PFSK-1 (cell line): ENCODE measurements at regions not wholly inside any gene's neighbourhood (a gene's known extent, or its start where the extent isn't known, plus 50 kb on each side); places are given as distances from the start of the nearest gene placed in this dataset.

ENCODE experiments used
- FOXP2 ChIP-seq: optimal IDR thresholded peaks from 2 replicates; pipeline ENCODE3; 2011; ENCODE audit warnings: borderline replicate concordance, control low read depth, inconsistent platforms; ENCODE audit not compliant: insufficient read depth; ENCODE audit errors: extremely low read length, extremely low read depth
- POLR2AphosphoS5 ChIP-seq: IDR thresholded peaks from 2 replicates; pipeline ENCODE4 v1.6.1; 2012; ENCODE audit warnings: low read depth, mild to moderate bottlenecking, control low read depth, low read length, moderate library complexity
- SIN3A ChIP-seq: IDR thresholded peaks from 2 replicates; pipeline ENCODE4 v1.6.1; 2012; ENCODE audit warnings: mild to moderate bottlenecking, low read length, moderate library complexity, borderline replicate concordance; ENCODE audit not compliant: insufficient read depth
- TAF1 ChIP-seq: IDR thresholded peaks from 2 replicates; pipeline ENCODE4 v1.6.1; 2012; ENCODE audit warnings: low read length, control low read depth, borderline replicate concordance; ENCODE audit not compliant: insufficient read depth
- TF ChIP-seq, protein P1 (sequence below), 2 experiments: IDR thresholded peaks; 2 replicates each; pipeline versions ENCODE4 v1.6.1 to v1.8.0; 2011 to 2012; ENCODE audit warnings: low read depth in 2 of 2, low read length in 2 of 2, control low read depth in 1 of 2, inconsistent platforms in 1 of 2, mild to moderate bottlenecking in 1 of 2, moderate library complexity in 1 of 2; ENCODE audit not compliant: insufficient read depth in 1 of 2

DNA sequence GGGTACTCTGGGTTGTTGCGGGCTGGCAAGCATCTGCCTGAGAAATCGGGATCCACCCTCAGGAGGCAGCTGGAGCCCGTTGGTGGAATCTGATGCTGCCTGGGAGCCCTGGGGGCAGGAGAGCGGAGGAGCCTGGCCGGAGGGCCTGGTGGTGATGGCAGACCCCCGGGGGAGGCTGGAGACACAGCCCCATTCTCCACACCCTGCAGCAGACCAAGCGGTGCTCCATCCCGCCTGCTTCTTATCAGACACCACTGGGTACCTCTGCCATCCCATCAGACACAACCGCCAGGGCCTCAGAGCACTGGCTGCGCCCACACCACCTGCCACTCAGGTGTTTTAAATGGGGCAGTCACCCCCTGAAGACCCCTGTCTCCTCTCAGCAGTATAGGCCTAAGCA lies 103.9 kb downstream of the RBFOX3 start:
- no peak for TF ChIP-seq FOXP2
- TF ChIP-seq POLR2AphosphoS5 = no peak
- no peak for TF ChIP-seq TAF1
- TF ChIP-seq, protein P1, sequence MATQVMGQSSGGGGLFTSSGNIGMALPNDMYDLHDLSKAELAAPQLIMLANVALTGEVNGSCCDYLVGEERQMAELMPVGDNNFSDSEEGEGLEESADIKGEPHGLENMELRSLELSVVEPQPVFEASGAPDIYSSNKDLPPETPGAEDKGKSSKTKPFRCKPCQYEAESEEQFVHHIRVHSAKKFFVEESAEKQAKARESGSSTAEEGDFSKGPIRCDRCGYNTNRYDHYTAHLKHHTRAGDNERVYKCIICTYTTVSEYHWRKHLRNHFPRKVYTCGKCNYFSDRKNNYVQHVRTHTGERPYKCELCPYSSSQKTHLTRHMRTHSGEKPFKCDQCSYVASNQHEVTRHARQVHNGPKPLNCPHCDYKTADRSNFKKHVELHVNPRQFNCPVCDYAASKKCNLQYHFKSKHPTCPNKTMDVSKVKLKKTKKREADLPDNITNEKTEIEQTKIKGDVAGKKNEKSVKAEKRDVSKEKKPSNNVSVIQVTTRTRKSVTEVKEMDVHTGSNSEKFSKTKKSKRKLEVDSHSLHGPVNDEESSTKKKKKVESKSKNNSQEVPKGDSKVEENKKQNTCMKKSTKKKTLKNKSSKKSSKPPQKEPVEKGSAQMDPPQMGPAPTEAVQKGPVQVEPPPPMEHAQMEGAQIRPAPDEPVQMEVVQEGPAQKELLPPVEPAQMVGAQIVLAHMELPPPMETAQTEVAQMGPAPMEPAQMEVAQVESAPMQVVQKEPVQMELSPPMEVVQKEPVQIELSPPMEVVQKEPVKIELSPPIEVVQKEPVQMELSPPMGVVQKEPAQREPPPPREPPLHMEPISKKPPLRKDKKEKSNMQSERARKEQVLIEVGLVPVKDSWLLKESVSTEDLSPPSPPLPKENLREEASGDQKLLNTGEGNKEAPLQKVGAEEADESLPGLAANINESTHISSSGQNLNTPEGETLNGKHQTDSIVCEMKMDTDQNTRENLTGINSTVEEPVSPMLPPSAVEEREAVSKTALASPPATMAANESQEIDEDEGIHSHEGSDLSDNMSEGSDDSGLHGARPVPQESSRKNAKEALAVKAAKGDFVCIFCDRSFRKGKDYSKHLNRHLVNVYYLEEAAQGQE (IDR thresholded peaks at IDR 0.05; ENCODE audit: insufficient read depth in 1 of 2, low read depth in 2 of 2, low read length in 2 of 2) = no peak
- TF ChIP-seq SIN3A = no peak

DNA sequence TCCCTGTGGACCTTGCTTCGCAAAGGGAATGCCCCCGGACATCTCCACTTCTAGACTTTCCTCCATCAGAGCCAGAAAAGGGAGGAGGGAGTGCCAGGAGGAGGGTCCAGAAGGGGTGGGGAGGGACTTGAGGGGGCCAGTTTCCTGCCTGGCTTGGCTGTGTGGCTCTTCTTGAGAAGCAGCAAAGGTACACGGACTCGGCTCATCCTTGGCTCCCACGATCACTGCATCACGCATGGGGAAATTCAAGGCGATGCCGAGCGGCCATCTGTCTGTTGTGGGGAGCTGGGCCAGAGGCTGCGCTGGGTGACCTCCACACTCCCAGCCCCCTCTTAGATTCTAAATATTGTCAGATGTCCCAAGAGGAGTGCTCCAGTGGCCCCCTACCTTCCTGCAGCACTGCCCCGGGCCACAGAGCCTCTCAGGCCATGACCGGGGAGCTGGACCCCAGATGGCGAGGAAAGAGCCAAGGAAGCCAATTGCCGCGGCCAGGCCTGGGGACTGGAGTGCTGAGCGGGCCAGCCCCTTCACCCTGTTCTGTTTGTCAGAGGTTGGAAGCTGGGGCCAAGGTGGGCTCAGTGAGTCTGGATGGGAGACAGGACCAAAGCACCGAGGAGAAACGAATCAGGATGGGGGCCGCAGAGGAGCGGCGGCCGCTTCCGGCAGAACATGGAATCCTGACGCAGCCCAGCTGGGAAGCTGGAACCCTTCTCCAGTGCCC lies 104.5 kb downstream of the RBFOX3 start:
- TF ChIP-seq TAF1 (no peak), FOXP2 (no peak), SIN3A (no peak), POLR2AphosphoS5 (no peak)
- TF ChIP-seq, protein P1 (IDR thresholded peaks at IDR 0.05; ENCODE audit: insufficient read depth in 1 of 2, low read depth in 2 of 2, low read length in 2 of 2) = no peak

DNA sequence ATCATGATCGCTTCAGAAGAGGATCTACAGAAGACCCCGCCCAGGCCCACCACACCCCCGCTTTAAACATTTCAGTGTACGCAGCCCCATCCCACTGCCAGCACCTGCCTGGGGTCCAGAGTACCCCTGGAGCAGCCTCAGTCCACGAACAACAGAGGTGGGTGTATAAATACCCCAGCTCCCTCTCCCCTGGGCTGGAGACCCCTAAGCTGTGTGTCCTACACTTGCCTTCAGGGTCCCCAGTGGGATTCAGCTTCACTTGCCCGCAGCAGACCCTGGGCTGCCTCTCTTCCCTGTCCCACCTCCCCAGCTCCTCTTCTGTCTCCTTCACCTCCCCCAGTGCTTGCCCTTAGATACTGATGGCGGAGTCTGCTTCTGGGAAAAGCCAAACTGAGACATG lies 105.7 kb downstream of the RBFOX3 start:
- TF ChIP-seq SIN3A = no peak

DNA sequence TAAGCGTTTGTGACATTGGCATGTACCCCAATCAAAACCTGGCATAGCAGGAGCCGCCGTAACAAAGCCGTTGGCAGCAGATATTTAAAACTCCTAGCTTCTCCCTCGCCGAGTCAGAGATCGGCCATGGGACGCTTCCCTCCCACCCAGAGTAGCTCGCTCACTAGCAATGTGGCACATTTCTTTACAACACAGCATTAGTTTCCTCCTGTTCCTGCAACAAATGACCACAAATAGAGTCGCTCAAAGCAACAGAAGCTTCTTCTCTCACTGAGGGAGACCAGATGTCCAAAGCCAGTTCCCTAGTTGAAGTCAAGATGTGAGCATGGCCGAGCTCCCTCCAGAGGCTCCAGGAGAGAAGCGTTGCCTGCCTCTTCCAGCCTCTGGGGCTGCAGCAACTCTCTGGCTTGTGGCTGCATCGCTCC lies 106.7 kb downstream of the RBFOX3 start:
- TF ChIP-seq, protein P1 (IDR thresholded peaks at IDR 0.05; ENCODE audit: insufficient read depth in 1 of 2, low read depth in 2 of 2, low read length in 2 of 2) = no peak
- TF ChIP-seq SIN3A (no peak), TAF1 (no peak), POLR2AphosphoS5 (no peak), FOXP2 (no peak)

DNA sequence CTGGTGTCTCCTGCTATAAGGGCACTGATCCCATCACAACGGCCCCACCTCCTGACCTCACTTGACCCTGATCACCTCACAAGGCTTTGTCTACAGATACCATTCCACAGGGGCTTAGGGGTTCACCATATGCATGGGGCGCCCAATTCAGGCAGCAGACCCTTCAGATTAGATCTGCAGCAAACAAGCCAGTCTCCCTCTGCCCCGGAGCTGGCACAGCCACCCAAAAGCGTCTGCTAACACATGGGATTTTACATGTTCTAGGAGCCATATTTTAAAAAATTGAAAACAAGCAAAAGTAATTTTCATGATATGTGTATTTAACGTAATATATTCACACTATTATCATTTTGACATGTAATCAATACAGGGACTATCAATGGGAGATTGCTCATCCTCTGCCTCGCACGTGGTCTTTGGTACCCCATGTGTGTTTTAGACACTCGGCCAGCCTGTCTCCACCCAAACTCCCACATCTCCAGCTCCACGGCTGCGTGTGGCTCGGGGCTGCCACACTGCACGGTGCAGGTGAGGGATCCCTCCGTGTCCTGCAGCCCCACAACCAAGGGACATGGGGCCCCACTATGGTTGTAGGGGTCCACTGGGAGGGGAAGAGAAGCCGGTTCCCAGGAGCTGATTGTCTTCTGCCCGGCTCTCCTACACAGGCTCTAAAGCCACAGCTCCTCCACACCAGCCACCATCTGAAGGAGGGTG lies 107.6 kb downstream of the RBFOX3 start:
- TF ChIP-seq, protein P1 (IDR thresholded peaks at IDR 0.05; ENCODE audit: insufficient read depth in 1 of 2, low read depth in 2 of 2, low read length in 2 of 2) = no peak
- no peak for TF ChIP-seq POLR2AphosphoS5
- no peak for TF ChIP-seq TAF1
- no peak for TF ChIP-seq FOXP2
- TF ChIP-seq SIN3A = no peak
